HCT116 (cell line): ENCODE measurements at regions not wholly inside any gene's neighbourhood (a gene's known extent, or its start where the extent isn't known, plus 50 kb on each side); places are given as distances from the start of the nearest gene placed in this dataset.

Experiments
- CBX3 ChIP-seq: IDR thresholded peaks from 2 replicates; pipeline ENCODE4 v1.6.1; 2012; ENCODE audit warnings: low read depth
- EZH2 ChIP-seq: fragments of 200-600 bp; sonication (generic); IDR thresholded peaks from 2 replicates; pipeline ENCODE4 v1.6.1; 2017; ENCODE audit warnings: antibody characterized with exemption, mixed run types
- FOSL1 ChIP-seq: IDR thresholded peaks from 2 replicates; pipeline ENCODE4 v1.6.1; 2012; ENCODE audit warnings: low read depth
- JUND ChIP-seq: IDR thresholded peaks from 2 replicates; pipeline ENCODE4 v1.6.1; 2012
- POLR2A ChIP-seq: IDR thresholded peaks from 2 replicates; pipeline ENCODE4 v1.7.0; 2011; ENCODE audit warnings: borderline replicate concordance; ENCODE audit not compliant: insufficient read depth, insufficient read length; ENCODE audit errors: extremely low read depth
- POLR2AphosphoS5 ChIP-seq: IDR thresholded peaks from 2 replicates; pipeline ENCODE4 v1.6.1; 2011; ENCODE audit warnings: mild to moderate bottlenecking, low read depth, low read length, moderate library complexity
- RAD21 ChIP-seq: IDR thresholded peaks from 2 replicates; pipeline ENCODE4 v1.6.1; 2012; ENCODE audit warnings: low read depth, mild to moderate bottlenecking
- TCF7L2 ChIP-seq: IDR thresholded peaks from 2 replicates; pipeline ENCODE4 v1.7.0; 2011; ENCODE audit warnings: borderline replicate concordance, inconsistent platforms; ENCODE audit not compliant: insufficient read depth, insufficient read length; ENCODE audit errors: extremely low read depth
- TF ChIP-seq, protein P1 (sequence below), 3 experiments: fragments of 200-600 bp in 1 of 3; sonication (generic) in 1 of 3; IDR thresholded peaks in 2 of 3; conservative IDR thresholded peaks in 1 of 3; 2 replicates each; pipeline ENCODE4 v1.5.1; 2012 to 2017; ENCODE audit warnings: low read depth in 2 of 3, low read length in 2 of 3, antibody characterized with exemption in 1 of 3, borderline replicate concordance in 1 of 3, control low read depth in 1 of 3, mild to moderate bottlenecking in 1 of 3, mixed read lengths in 1 of 3, mixed run types in 1 of 3, moderate library complexity in 1 of 3; ENCODE audit not compliant: insufficient read depth in 1 of 3
- TF ChIP-seq, protein P2 (sequence below): IDR thresholded peaks from 2 replicates; pipeline ENCODE4 v1.6.1; 2012
- TF ChIP-seq, protein P3 (sequence below): IDR thresholded peaks from 2 replicates; pipeline ENCODE4 v1.6.1; 2012; ENCODE audit warnings: low read depth
- TF ChIP-seq, protein P4 (sequence below): IDR thresholded peaks from 2 replicates; pipeline ENCODE4 v1.6.1; 2012

DNA sequence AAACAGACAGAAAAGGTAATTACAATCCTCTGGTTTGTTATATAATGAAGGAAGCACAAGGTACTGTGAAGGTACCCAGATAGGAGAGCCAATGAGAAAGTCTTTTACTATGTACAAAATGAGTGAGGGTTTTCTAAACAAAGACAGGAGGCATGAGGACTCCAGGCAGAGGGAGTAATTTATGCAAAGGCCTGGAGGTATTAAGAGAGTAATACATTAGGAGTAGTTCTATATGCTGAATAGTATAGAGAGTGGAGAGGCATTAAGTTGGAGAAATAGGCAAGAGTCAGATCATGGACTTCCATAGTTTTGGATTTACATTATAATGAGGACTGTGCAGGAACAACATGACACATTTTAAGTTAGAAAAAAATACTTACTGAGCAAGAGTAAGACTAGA, 216.0 kb downstream of the SCG2 start:
- TF ChIP-seq, protein P1, sequence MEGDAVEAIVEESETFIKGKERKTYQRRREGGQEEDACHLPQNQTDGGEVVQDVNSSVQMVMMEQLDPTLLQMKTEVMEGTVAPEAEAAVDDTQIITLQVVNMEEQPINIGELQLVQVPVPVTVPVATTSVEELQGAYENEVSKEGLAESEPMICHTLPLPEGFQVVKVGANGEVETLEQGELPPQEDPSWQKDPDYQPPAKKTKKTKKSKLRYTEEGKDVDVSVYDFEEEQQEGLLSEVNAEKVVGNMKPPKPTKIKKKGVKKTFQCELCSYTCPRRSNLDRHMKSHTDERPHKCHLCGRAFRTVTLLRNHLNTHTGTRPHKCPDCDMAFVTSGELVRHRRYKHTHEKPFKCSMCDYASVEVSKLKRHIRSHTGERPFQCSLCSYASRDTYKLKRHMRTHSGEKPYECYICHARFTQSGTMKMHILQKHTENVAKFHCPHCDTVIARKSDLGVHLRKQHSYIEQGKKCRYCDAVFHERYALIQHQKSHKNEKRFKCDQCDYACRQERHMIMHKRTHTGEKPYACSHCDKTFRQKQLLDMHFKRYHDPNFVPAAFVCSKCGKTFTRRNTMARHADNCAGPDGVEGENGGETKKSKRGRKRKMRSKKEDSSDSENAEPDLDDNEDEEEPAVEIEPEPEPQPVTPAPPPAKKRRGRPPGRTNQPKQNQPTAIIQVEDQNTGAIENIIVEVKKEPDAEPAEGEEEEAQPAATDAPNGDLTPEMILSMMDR (IDR thresholded peaks at IDR 0.05 in 2 of 3, conservative IDR thresholded peaks at IDR 0.05 in 1 of 3; ENCODE audit: borderline replicate concordance in 1 of 3, insufficient read depth in 1 of 3, low read depth in 2 of 3, low read length in 2 of 3), result no peak
- TF ChIP-seq FOSL1 (no peak), RAD21 (no peak), POLR2A (no peak), CBX3 (no peak), POLR2AphosphoS5 (no peak), EZH2 (no peak), JUND (no peak), TCF7L2 (no peak)
- TF ChIP-seq, protein P2, sequence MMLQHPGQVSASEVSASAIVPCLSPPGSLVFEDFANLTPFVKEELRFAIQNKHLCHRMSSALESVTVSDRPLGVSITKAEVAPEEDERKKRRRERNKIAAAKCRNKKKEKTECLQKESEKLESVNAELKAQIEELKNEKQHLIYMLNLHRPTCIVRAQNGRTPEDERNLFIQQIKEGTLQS, result no peak
- TF ChIP-seq, protein P3, sequence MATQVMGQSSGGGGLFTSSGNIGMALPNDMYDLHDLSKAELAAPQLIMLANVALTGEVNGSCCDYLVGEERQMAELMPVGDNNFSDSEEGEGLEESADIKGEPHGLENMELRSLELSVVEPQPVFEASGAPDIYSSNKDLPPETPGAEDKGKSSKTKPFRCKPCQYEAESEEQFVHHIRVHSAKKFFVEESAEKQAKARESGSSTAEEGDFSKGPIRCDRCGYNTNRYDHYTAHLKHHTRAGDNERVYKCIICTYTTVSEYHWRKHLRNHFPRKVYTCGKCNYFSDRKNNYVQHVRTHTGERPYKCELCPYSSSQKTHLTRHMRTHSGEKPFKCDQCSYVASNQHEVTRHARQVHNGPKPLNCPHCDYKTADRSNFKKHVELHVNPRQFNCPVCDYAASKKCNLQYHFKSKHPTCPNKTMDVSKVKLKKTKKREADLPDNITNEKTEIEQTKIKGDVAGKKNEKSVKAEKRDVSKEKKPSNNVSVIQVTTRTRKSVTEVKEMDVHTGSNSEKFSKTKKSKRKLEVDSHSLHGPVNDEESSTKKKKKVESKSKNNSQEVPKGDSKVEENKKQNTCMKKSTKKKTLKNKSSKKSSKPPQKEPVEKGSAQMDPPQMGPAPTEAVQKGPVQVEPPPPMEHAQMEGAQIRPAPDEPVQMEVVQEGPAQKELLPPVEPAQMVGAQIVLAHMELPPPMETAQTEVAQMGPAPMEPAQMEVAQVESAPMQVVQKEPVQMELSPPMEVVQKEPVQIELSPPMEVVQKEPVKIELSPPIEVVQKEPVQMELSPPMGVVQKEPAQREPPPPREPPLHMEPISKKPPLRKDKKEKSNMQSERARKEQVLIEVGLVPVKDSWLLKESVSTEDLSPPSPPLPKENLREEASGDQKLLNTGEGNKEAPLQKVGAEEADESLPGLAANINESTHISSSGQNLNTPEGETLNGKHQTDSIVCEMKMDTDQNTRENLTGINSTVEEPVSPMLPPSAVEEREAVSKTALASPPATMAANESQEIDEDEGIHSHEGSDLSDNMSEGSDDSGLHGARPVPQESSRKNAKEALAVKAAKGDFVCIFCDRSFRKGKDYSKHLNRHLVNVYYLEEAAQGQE, result no peak
- TF ChIP-seq, protein P4, sequence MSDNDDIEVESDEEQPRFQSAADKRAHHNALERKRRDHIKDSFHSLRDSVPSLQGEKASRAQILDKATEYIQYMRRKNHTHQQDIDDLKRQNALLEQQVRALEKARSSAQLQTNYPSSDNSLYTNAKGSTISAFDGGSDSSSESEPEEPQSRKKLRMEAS, result no peak
